K562 (cell line): ENCODE measurements at regions not wholly inside any gene's neighbourhood (a gene's known extent, or its start where the extent isn't known, plus 50 kb on each side); places are given as distances from the start of the nearest gene placed in this dataset.

ENCODE experiments used
- BRD4 ChIP-seq: fragments of 200-600 bp; sonication (generic); IDR thresholded peaks from 2 replicates; pipeline ENCODE4 v1.6.1; 2017; ENCODE audit warnings: inconsistent platforms
- HEY1 ChIP-seq: fragments of 250-450 bp; sonication (Bioruptor Pico); IDR thresholded peaks from 2 replicates; pipeline ENCODE4 v1.5.0; 2020; ENCODE audit warnings: mild to moderate bottlenecking, moderate library complexity, borderline replicate concordance
- ZNF551 ChIP-seq: fragments of 250-450 bp; sonication (Bioruptor Pico); IDR thresholded peaks from 2 replicates; pipeline ENCODE4 v1.5.0; 2021; ENCODE audit warnings: mild to moderate bottlenecking, moderate library complexity
- TF ChIP-seq, protein P1 (sequence below): fragments of 450-650 bp; IDR thresholded peaks from 2 replicates; pipeline ENCODE4 v1.6.1; 2016; ENCODE audit warnings: mild to moderate bottlenecking, moderate library complexity
- TF ChIP-seq, protein P2 (sequence below), 2 experiments: fragments of 450-650 bp; conservative IDR thresholded peaks; 2 replicates each; pipeline ENCODE4 v1.6.1; 2017; ENCODE audit warnings: mild to moderate bottlenecking in 2 of 2, moderate library complexity in 2 of 2

DNA sequence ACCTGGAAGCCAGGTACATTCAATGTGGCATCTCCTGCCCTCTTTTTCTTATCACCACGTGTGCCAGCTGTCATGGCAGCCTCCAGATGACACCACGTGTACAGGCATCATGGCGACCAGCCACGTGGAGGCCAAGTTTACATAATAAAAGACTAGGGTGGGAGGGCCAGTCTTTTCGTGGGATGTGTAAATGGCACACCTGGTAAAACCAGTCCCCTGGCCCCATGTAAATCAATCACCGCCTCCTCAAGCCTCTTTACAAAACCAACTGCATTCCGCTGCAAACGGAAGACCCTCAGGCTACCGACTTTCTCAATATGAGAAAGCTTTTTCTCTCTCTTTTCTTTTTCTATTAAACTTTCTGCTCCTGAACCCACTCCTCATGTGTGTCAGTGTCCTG lies 65.1 kb upstream of the PHF14 start (continued):
- TF ChIP-seq, protein P1, sequence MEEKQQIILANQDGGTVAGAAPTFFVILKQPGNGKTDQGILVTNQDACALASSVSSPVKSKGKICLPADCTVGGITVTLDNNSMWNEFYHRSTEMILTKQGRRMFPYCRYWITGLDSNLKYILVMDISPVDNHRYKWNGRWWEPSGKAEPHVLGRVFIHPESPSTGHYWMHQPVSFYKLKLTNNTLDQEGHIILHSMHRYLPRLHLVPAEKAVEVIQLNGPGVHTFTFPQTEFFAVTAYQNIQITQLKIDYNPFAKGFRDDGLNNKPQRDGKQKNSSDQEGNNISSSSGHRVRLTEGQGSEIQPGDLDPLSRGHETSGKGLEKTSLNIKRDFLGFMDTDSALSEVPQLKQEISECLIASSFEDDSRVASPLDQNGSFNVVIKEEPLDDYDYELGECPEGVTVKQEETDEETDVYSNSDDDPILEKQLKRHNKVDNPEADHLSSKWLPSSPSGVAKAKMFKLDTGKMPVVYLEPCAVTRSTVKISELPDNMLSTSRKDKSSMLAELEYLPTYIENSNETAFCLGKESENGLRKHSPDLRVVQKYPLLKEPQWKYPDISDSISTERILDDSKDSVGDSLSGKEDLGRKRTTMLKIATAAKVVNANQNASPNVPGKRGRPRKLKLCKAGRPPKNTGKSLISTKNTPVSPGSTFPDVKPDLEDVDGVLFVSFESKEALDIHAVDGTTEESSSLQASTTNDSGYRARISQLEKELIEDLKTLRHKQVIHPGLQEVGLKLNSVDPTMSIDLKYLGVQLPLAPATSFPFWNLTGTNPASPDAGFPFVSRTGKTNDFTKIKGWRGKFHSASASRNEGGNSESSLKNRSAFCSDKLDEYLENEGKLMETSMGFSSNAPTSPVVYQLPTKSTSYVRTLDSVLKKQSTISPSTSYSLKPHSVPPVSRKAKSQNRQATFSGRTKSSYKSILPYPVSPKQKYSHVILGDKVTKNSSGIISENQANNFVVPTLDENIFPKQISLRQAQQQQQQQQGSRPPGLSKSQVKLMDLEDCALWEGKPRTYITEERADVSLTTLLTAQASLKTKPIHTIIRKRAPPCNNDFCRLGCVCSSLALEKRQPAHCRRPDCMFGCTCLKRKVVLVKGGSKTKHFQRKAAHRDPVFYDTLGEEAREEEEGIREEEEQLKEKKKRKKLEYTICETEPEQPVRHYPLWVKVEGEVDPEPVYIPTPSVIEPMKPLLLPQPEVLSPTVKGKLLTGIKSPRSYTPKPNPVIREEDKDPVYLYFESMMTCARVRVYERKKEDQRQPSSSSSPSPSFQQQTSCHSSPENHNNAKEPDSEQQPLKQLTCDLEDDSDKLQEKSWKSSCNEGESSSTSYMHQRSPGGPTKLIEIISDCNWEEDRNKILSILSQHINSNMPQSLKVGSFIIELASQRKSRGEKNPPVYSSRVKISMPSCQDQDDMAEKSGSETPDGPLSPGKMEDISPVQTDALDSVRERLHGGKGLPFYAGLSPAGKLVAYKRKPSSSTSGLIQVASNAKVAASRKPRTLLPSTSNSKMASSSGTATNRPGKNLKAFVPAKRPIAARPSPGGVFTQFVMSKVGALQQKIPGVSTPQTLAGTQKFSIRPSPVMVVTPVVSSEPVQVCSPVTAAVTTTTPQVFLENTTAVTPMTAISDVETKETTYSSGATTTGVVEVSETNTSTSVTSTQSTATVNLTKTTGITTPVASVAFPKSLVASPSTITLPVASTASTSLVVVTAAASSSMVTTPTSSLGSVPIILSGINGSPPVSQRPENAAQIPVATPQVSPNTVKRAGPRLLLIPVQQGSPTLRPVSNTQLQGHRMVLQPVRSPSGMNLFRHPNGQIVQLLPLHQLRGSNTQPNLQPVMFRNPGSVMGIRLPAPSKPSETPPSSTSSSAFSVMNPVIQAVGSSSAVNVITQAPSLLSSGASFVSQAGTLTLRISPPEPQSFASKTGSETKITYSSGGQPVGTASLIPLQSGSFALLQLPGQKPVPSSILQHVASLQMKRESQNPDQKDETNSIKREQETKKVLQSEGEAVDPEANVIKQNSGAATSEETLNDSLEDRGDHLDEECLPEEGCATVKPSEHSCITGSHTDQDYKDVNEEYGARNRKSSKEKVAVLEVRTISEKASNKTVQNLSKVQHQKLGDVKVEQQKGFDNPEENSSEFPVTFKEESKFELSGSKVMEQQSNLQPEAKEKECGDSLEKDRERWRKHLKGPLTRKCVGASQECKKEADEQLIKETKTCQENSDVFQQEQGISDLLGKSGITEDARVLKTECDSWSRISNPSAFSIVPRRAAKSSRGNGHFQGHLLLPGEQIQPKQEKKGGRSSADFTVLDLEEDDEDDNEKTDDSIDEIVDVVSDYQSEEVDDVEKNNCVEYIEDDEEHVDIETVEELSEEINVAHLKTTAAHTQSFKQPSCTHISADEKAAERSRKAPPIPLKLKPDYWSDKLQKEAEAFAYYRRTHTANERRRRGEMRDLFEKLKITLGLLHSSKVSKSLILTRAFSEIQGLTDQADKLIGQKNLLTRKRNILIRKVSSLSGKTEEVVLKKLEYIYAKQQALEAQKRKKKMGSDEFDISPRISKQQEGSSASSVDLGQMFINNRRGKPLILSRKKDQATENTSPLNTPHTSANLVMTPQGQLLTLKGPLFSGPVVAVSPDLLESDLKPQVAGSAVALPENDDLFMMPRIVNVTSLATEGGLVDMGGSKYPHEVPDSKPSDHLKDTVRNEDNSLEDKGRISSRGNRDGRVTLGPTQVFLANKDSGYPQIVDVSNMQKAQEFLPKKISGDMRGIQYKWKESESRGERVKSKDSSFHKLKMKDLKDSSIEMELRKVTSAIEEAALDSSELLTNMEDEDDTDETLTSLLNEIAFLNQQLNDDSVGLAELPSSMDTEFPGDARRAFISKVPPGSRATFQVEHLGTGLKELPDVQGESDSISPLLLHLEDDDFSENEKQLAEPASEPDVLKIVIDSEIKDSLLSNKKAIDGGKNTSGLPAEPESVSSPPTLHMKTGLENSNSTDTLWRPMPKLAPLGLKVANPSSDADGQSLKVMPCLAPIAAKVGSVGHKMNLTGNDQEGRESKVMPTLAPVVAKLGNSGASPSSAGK, result 0 out of 2 replicates have a peak, but pooled peaks have one; percentile 31
- no peak for TF ChIP-seq ZNF551
- TF ChIP-seq, protein P2, sequence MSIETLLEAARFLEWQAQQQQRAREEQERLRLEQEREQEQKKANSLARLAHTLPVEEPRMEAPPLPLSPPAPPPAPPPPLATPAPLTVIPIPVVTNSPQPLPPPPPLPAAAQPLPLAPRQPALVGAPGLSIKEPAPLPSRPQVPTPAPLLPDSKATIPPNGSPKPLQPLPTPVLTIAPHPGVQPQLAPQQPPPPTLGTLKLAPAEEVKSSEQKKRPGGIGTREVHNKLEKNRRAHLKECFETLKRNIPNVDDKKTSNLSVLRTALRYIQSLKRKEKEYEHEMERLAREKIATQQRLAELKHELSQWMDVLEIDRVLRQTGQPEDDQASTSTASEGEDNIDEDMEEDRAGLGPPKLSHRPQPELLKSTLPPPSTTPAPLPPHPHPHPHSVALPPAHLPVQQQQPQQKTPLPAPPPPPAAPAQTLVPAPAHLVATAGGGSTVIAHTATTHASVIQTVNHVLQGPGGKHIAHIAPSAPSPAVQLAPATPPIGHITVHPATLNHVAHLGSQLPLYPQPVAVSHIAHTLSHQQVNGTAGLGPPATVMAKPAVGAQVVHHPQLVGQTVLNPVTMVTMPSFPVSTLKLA (conservative IDR thresholded peaks at IDR 0.05), result peak in 1 of 2 experiments; percentile 39; a peak in 3 of 4 replicates
- TF ChIP-seq HEY1 (CRISPR knock-in tag), result no peak
- no peak for TF ChIP-seq BRD4
